Tibial artery (tissue), 4 donors: ENCODE measurements at regions not wholly inside any gene's neighbourhood (a gene's known extent, or its start where the extent isn't known, plus 50 kb on each side); places are given as distances from the start of the nearest gene placed in this dataset.

Source experiments
- DNase-seq, 2 donors: peaks; one replicate each; pipeline ENCODE4 v3.0.0-alpha.2; 2019
- H3K27ac ChIP-seq, 2 donors: fragments of 200-600 bp; sonication (generic) in 1 of 2; 1 replicate in 1 of 2; 2 replicates in 1 of 2; pipeline ENCODE4 v1.5.1; 2018 to 2019; ENCODE audit warnings: mild to moderate bottlenecking in 1 of 2
- H3K27me3 ChIP-seq, 2 donors: fragments of 200-600 bp; sonication (generic) in 1 of 2; one replicate each; pipeline versions ENCODE4 v1.5.1 to v1.6.0; 2016 to 2019
- H3K36me3 ChIP-seq, 3 donors: fragments of 200-600 bp; sonication (generic) in 2 of 3; one replicate each; pipeline ENCODE4 v1.5.1; 2016 to 2019; ENCODE audit warnings: mild to moderate bottlenecking in 2 of 3
- H3K4me1 ChIP-seq, 4 donors: fragments of 200-600 bp; sonication (generic) in 2 of 4; 1 replicate in 3 of 4; 2 replicates in 1 of 4; pipeline ENCODE4 v1.5.1; 2016 to 2019
- H3K4me3 ChIP-seq, 2 donors: fragments of 200-600 bp; sonication (generic) in 1 of 2; 1 replicate in 1 of 2; 2 replicates in 1 of 2; pipeline ENCODE4 v1.5.1; 2018 to 2019; ENCODE audit warnings: mild to moderate bottlenecking in 2 of 2
- H3K9me3 ChIP-seq, 3 donors: fragments of 200-600 bp; sonication (generic) in 1 of 3; one replicate each; pipeline ENCODE4 v1.5.1; 2016 to 2019
- CTCF ChIP-seq, 2 experiments: fragments of 200-600 bp in 1 of 2; fragments of 450-650 bp in 1 of 2; IDR thresholded peaks; one replicate each; pipeline ENCODE4 v1.5.1; 2017 to 2019; ENCODE audit warnings: antibody characterized with exemption in 2 of 2, mild to moderate bottlenecking in 1 of 2, moderate library complexity in 1 of 2
- intact Hi-C: fragments of 100-400 bp; cut with DNase I; formaldehyde crosslinking; loops from one replicate; pipeline ENCODE4 v1.15.0; 2023; ENCODE audit warnings: low total_unique reads

- TF ChIP-seq CTCF (IDR thresholded peaks at IDR 0.05) = peak; percentile 84 to 91
- Histone ChIP-seq H3K27ac (no peak overlapping the region), H3K27me3 (peaks cover 0 to 8% of the 10 kb centered on the region in 2 donors), H3K36me3 (no peaks in the 10 kb centered on the region), H3K4me1 (peaks cover 0 to 5% (median 0%) of the 10 kb centered on the region in 4 donors), H3K9me3 (no peaks in the 10 kb centered on the region), H3K4me3 (no peak overlapping the region)
- intact Hi-C loops = no loop called here
- DNase-seq = peak; percentile 67 to 82
Observed at GRCh38 chr16:85275533-85276249, 163.4 kb upstream of the CIBAR2 start.

GRCh38 chr16:85276258-85276657 lies 164.0 kb upstream of the CIBAR2 start:
- intact Hi-C loops = no loop called here
- TF ChIP-seq CTCF (IDR thresholded peaks at IDR 0.05) = no peak
- no peak overlapping the region for H3K27ac ChIP-seq
- peaks cover 0 to 5% (median 0%) of the 10 kb centered on the region in 4 donors for H3K4me1 ChIP-seq
- no peak overlapping the region for H3K4me3 ChIP-seq
- no peaks in the 10 kb centered on the region for H3K36me3 ChIP-seq
- H3K27me3 ChIP-seq = peaks cover 0 to 8% of the 10 kb centered on the region in 2 donors
- no peaks in the 10 kb centered on the region for H3K9me3 ChIP-seq
- no peak for DNase-seq

GRCh38 chr16:85276721-85277120 lies 164.4 kb upstream of the CIBAR2 start:
- H3K4me3 ChIP-seq = no peak overlapping the region
- TF ChIP-seq CTCF (IDR thresholded peaks at IDR 0.05) = no peak
- peaks cover 0 to 5% (median 0%) of the 10 kb centered on the region in 4 donors for H3K4me1 ChIP-seq
- no peak overlapping the region for H3K27ac ChIP-seq
- DNase-seq = no peak
- H3K27me3 ChIP-seq = peaks cover 0 to 8% of the 10 kb centered on the region in 2 donors
- H3K9me3 ChIP-seq = no peaks in the 10 kb centered on the region
- intact Hi-C loops = no loop called here
- H3K36me3 ChIP-seq = no peaks in the 10 kb centered on the region

- peaks cover 0 to 5% (median 0%) of the 10 kb centered on the region in 4 donors for H3K4me1 ChIP-seq
- no peak overlapping the region for H3K27ac ChIP-seq
- H3K36me3 ChIP-seq = no peaks in the 10 kb centered on the region
- no peak for TF ChIP-seq CTCF (IDR thresholded peaks at IDR 0.05)
- no peaks in the 10 kb centered on the region for H3K9me3 ChIP-seq
- peaks cover 0 to 8% of the 10 kb centered on the region in 2 donors for H3K27me3 ChIP-seq
- intact Hi-C loops = no loop called here
- H3K4me3 ChIP-seq = no peak overlapping the region
- no peak for DNase-seq
Observed at GRCh38 chr16:85278839-85279238, 166.6 kb upstream of the CIBAR2 start.

- Histone ChIP-seq H3K4me3 (no peak overlapping the region), H3K9me3 (no peaks in the 10 kb centered on the region), H3K36me3 (no peaks in the 10 kb centered on the region), H3K4me1 (peaks cover 0 to 5% (median 0%) of the 10 kb centered on the region in 4 donors), H3K27ac (no peak overlapping the region), H3K27me3 (peaks cover 0 to 8% of the 10 kb centered on the region in 2 donors)
- intact Hi-C loops = no loop called here
- TF ChIP-seq CTCF (IDR thresholded peaks at IDR 0.05) = no peak
- DNase-seq = no peak
Observed at GRCh38 chr16:85279402-85279801, 167.1 kb upstream of the CIBAR2 start.
